ENCODE measurements at regions not wholly inside any gene's neighbourhood (a gene's known extent, or its start where the extent isn't known, plus 50 kb on each side); places are given as distances from the start of the nearest gene placed in this dataset.
A peak's percentile ranks its signal among the peaks of the same experiment; 100 is the strongest.

- intact Hi-C loops (cut with micrococcal nuclease; ENCODE audit: unreplicated experiment), result no loop called here
- DNase-seq, result peak; percentile 85
- CTCF ChIA-PET, result interaction anchor here (0.5 to 2.0 kb wide), 8 partner anchors 15 to 112 kb away, joined by 4 to 11 read pairs (median 6); no protein-coding TSS in a partner anchor
- no peak overlapping the region for H3K4me3 Mint-ChIP-seq (ENCODE audit: low read depth, unreplicated experiment)
- no TSS peak for BruUV-seq (replicated peaks)
- peaks cover 29% of the 10 kb centered on the region for H3K4me1 Mint-ChIP-seq (ENCODE audit: low read depth, unreplicated experiment)
- peak overlapping the region; percentile 22 for H3K27ac Mint-ChIP-seq (ENCODE audit: unreplicated experiment)
- H3K36me3 Mint-ChIP-seq (ENCODE audit: insufficient read depth, unreplicated experiment), result peaks cover 5% of the 10 kb centered on the region
- peaks cover 36% of the 10 kb centered on the region for H3K27me3 Mint-ChIP-seq (ENCODE audit: unreplicated experiment)
- H3K9me3 Mint-ChIP-seq (ENCODE audit: low read depth, unreplicated experiment), result no peaks in the 10 kb centered on the region
- no peak for TF ChIP-seq CTCF (IDR thresholded peaks at IDR 0.05; ENCODE audit: unreplicated experiment)
Observed at GRCh38 chr1:201597551-201598230, 58.8 kb downstream of the NAV1 start.

GRCh38 chr1:201598396-201598795 lies 59.5 kb downstream of the NAV1 start:
- H3K27me3 Mint-ChIP-seq (ENCODE audit: unreplicated experiment), result peaks cover 29% of the 10 kb centered on the region
- DNase-seq, result no peak
- CTCF ChIA-PET, result interaction anchor here (0.8 to 2.0 kb wide), 8 partner anchors 15 to 111 kb away, joined by 4 to 11 read pairs (median 4); no protein-coding TSS in a partner anchor
- peak overlapping the region; percentile 22 for H3K27ac Mint-ChIP-seq (ENCODE audit: unreplicated experiment)
- H3K9me3 Mint-ChIP-seq (ENCODE audit: low read depth, unreplicated experiment), result no peaks in the 10 kb centered on the region
- intact Hi-C loops (cut with micrococcal nuclease; ENCODE audit: unreplicated experiment), result no loop called here
- H3K4me3 Mint-ChIP-seq (ENCODE audit: low read depth, unreplicated experiment), result no peak overlapping the region
- H3K36me3 Mint-ChIP-seq (ENCODE audit: insufficient read depth, unreplicated experiment), result peaks cover 5% of the 10 kb centered on the region
- H3K4me1 Mint-ChIP-seq (ENCODE audit: low read depth, unreplicated experiment), result peaks cover 25% of the 10 kb centered on the region
- no TSS peak for BruUV-seq (replicated peaks)
- no peak for TF ChIP-seq CTCF (IDR thresholded peaks at IDR 0.05; ENCODE audit: unreplicated experiment)

- CTCF ChIA-PET, result interaction anchor here (0.8 to 2.0 kb wide), 2 partner anchors 39 to 105 kb away, joined by 4 to 11 read pairs; no protein-coding TSS in a partner anchor
- H3K9me3 Mint-ChIP-seq (ENCODE audit: low read depth, unreplicated experiment), result no peaks in the 10 kb centered on the region
- BruUV-seq (replicated peaks), result no TSS peak
- TF ChIP-seq CTCF (IDR thresholded peaks at IDR 0.05; ENCODE audit: unreplicated experiment), result no peak
- intact Hi-C loops (cut with micrococcal nuclease; ENCODE audit: unreplicated experiment), result no loop called here
- H3K4me3 Mint-ChIP-seq (ENCODE audit: low read depth, unreplicated experiment), result no peak overlapping the region
- no peak overlapping the region for H3K27ac Mint-ChIP-seq (ENCODE audit: unreplicated experiment)
- peaks cover 5% of the 10 kb centered on the region for H3K36me3 Mint-ChIP-seq (ENCODE audit: insufficient read depth, unreplicated experiment)
- H3K4me1 Mint-ChIP-seq (ENCODE audit: low read depth, unreplicated experiment), result peaks cover 19% of the 10 kb centered on the region
- DNase-seq, result no peak
- peaks cover 23% of the 10 kb centered on the region for H3K27me3 Mint-ChIP-seq (ENCODE audit: unreplicated experiment)
Observed at GRCh38 chr1:201598973-201599372, 60.0 kb downstream of the NAV1 start.

- no peak for TF ChIP-seq CTCF (IDR thresholded peaks at IDR 0.05; ENCODE audit: unreplicated experiment)
- peaks cover 18% of the 10 kb centered on the region for H3K4me1 Mint-ChIP-seq (ENCODE audit: low read depth, unreplicated experiment)
- peaks cover 18% of the 10 kb centered on the region for H3K27me3 Mint-ChIP-seq (ENCODE audit: unreplicated experiment)
- intact Hi-C loops (cut with micrococcal nuclease; ENCODE audit: unreplicated experiment), result no loop called here
- H3K4me3 Mint-ChIP-seq (ENCODE audit: low read depth, unreplicated experiment), result no peak overlapping the region
- CTCF ChIA-PET, result no interaction called here
- H3K36me3 Mint-ChIP-seq (ENCODE audit: insufficient read depth, unreplicated experiment), result peaks cover 5% of the 10 kb centered on the region
- no TSS peak for BruUV-seq (replicated peaks)
- H3K9me3 Mint-ChIP-seq (ENCODE audit: low read depth, unreplicated experiment), result no peaks in the 10 kb centered on the region
- H3K27ac Mint-ChIP-seq (ENCODE audit: unreplicated experiment), result no peak overlapping the region
- no peak for DNase-seq
Observed at GRCh38 chr1:201599548-201599947, 60.6 kb downstream of the NAV1 start.
